ENCODE measurements at regions not wholly inside any gene's neighbourhood (a gene's known extent, or its start where the extent isn't known, plus 50 kb on each side); places are given as distances from the start of the nearest gene placed in this dataset.

DNA sequence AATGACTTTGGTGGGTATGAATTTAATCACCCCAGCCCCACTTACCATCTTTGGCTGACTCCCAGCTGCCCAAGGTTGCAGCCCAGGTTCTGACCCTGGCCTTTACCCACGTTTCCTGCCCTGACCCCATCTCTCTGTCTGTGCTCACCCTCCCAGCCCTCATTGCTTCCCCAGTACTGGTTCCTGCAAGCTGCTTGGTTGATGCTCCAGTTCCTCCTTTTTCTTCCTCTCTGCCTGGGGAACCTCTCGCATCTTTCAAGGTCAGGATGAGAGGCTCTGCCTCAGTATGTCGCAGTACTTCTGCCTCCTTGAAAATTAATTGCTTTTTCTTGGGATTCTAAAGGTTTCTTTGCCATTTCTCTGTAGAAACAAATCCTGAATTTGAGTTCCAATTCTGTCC is 263.8 kb upstream of the ZNF32 start:
- 85% methylated on average over 3 of the region's 3 CpGs for WGBS
- Histone ChIP-seq H3K27ac (no peak overlapping the region), H3K4me1 (replicated peaks) (no peaks in the 10 kb centered on the region), H3K9me3 (no peaks in the 10 kb centered on the region), H3K4me3 (no peak overlapping the region), H3K36me3 (no peaks in the 10 kb centered on the region), H3K27me3 (replicated peaks; ENCODE audit: insufficient read depth) (no peaks in the 10 kb centered on the region)
- TF ChIP-seq POLR2A (IDR thresholded peaks at IDR 0.05) (no peak), POLR2AphosphoS5 (IDR thresholded peaks at IDR 0.05) (no peak)
- TF ChIP-seq, protein P1, sequence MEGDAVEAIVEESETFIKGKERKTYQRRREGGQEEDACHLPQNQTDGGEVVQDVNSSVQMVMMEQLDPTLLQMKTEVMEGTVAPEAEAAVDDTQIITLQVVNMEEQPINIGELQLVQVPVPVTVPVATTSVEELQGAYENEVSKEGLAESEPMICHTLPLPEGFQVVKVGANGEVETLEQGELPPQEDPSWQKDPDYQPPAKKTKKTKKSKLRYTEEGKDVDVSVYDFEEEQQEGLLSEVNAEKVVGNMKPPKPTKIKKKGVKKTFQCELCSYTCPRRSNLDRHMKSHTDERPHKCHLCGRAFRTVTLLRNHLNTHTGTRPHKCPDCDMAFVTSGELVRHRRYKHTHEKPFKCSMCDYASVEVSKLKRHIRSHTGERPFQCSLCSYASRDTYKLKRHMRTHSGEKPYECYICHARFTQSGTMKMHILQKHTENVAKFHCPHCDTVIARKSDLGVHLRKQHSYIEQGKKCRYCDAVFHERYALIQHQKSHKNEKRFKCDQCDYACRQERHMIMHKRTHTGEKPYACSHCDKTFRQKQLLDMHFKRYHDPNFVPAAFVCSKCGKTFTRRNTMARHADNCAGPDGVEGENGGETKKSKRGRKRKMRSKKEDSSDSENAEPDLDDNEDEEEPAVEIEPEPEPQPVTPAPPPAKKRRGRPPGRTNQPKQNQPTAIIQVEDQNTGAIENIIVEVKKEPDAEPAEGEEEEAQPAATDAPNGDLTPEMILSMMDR (IDR thresholded peaks at IDR 0.05): no peak
- no peak for DNase-seq (ENCODE audit: low spot score)
- intact Hi-C loops (cut with DNase I): loop anchor here (5.0 kb wide), 1 partner anchor 220 kb away; no protein-coding TSS in a partner anchor

DNA sequence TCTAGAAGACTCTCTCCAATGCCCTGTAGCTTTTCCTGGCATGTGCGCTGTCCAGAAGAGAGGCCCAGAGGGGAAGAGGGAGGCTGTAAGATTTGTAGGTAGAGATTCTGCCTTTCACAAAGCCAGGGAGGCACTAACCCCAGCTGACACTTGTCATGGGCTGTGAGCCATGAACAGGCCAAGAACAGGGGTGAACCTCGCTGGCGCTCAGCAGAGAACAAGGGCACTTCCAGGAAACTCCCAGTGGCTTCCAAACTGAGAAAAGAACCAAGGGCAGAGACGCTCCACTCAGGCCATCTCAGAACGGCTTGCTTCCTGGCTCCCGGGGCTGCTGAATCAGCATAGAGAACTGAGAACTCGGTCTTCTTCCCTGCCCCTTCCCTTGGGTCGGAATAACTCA is 257.8 kb upstream of the ZNF32 start:
- Histone ChIP-seq H3K9me3 (no peaks in the 10 kb centered on the region), H3K27me3 (replicated peaks; ENCODE audit: insufficient read depth) (no peaks in the 10 kb centered on the region), H3K4me1 (replicated peaks) (no peaks in the 10 kb centered on the region), H3K27ac (no peak overlapping the region), H3K4me3 (no peak overlapping the region), H3K36me3 (no peaks in the 10 kb centered on the region)
- no peak for DNase-seq (ENCODE audit: low spot score)
- 63% methylated on average over 8 of the region's 8 CpGs for WGBS
- intact Hi-C loops (cut with DNase I): no loop called here
- no peak for TF ChIP-seq POLR2A (IDR thresholded peaks at IDR 0.05)
- TF ChIP-seq, protein P1 (IDR thresholded peaks at IDR 0.05): no peak
- TF ChIP-seq POLR2AphosphoS5 (IDR thresholded peaks at IDR 0.05): no peak

DNA sequence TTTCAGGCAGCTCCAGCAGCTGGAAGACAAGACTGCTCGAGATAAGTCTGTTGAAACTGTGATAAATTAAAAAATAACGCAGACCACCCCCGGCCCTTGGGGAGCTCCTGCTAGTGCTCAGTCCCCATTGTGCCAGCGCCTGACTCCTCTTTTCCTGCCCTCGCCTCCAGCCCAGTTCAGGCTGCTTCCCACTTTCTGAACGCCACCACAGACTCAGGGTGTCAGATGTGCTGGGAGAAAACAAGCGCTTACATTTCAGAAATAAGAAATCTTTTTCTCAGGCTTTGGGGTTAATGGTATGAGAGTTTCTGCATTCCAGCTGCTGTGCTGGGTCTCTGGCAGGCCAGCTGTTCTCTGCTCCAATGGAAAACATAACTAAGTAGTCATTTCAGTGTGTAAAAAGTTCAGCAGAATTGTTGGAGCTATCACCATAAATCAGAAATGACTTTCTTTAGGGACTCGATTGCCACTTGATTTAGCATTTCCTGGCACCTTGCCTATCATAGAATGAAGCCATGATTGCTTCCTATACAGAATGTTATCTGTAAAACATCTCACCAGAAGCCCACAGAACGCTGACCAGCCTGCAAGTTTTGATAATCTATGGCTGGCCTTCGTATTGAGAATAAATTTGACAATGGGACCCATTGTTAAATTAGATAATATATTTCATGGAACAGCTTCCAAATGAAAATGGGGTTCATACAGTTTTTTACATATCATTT is 257.0 kb upstream of the ZNF32 start:
- TF ChIP-seq, protein P1 (IDR thresholded peaks at IDR 0.05): no peak
- no peak for TF ChIP-seq POLR2A (IDR thresholded peaks at IDR 0.05)
- TF ChIP-seq POLR2AphosphoS5 (IDR thresholded peaks at IDR 0.05): no peak
- no peaks in the 10 kb centered on the region for H3K27me3 ChIP-seq (replicated peaks; ENCODE audit: insufficient read depth)
- no peaks in the 10 kb centered on the region for H3K4me1 ChIP-seq (replicated peaks)
- H3K36me3 ChIP-seq: no peaks in the 10 kb centered on the region
- H3K9me3 ChIP-seq: no peaks in the 10 kb centered on the region
- H3K4me3 ChIP-seq: no peak overlapping the region
- intact Hi-C loops (cut with DNase I): no loop called here
- DNase-seq (ENCODE audit: low spot score): no peak
- H3K27ac ChIP-seq: no peak overlapping the region
- WGBS: 50% methylated on average over 10 of the region's 10 CpGs

DNA sequence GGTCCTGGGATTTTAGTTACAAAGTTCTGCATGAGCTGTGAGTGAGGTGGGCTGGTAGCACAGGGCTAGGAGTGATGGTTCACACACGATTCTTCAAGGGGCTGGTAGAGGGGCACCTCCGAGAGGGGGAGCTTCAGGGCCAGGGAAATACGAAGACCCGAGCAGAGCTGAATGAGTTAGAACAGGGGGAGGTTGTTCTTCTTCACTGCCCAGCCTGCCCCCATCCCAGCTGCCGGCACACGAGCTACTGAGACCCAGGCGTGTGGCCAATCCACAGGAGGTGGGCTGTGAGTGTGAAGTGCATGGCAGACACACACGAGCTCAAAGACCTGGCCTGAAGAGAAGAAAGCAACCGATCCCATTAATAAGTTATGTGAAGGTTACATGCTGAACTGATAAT is 256.2 kb upstream of the ZNF32 start:
- H3K27me3 ChIP-seq (replicated peaks; ENCODE audit: insufficient read depth): no peaks in the 10 kb centered on the region
- no peak overlapping the region for H3K4me3 ChIP-seq
- TF ChIP-seq POLR2AphosphoS5 (IDR thresholded peaks at IDR 0.05) (no peak), POLR2A (IDR thresholded peaks at IDR 0.05) (no peak)
- TF ChIP-seq, protein P1 (IDR thresholded peaks at IDR 0.05): no peak
- no peaks in the 10 kb centered on the region for H3K36me3 ChIP-seq
- no peaks in the 10 kb centered on the region for H3K9me3 ChIP-seq
- no peak overlapping the region for H3K27ac ChIP-seq
- 58% methylated on average over 9 of the region's 9 CpGs for WGBS
- DNase-seq (ENCODE audit: low spot score): no peak
- no peaks in the 10 kb centered on the region for H3K4me1 ChIP-seq (replicated peaks)
- intact Hi-C loops (cut with DNase I): no loop called here

DNA sequence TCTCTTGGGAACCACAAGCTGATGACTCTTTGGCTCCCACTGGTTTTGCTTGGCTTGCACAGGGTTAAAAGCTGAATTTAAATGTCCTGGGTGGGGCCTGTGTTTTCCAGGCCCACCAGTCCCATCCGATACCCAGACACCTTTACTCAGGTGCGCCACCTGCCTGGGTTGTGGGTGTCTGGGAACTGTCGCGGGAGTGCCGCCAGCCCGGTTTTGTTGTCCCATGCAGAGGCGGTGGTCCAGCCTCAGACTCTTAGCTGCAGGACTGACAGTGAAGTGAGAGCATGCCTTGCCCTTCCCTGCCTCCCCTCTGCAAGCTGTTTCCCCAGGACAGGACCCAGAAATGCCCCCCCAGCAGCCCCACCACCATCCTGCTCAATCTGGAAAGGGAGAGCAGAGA is 255.6 kb upstream of the ZNF32 start:
- H3K9me3 ChIP-seq: no peaks in the 10 kb centered on the region
- intact Hi-C loops (cut with DNase I): no loop called here
- no peaks in the 10 kb centered on the region for H3K27me3 ChIP-seq (replicated peaks; ENCODE audit: insufficient read depth)
- TF ChIP-seq POLR2A (IDR thresholded peaks at IDR 0.05): no peak
- TF ChIP-seq, protein P1 (IDR thresholded peaks at IDR 0.05): no peak
- no peak for TF ChIP-seq POLR2AphosphoS5 (IDR thresholded peaks at IDR 0.05)
- no peaks in the 10 kb centered on the region for H3K4me1 ChIP-seq (replicated peaks)
- 78% methylated on average over 7 of the region's 7 CpGs for WGBS
- no peak overlapping the region for H3K4me3 ChIP-seq
- no peaks in the 10 kb centered on the region for H3K36me3 ChIP-seq
- H3K27ac ChIP-seq: no peak overlapping the region
- no peak for DNase-seq (ENCODE audit: low spot score)
